ENCODE measurements at regions not wholly inside any gene's neighbourhood (a gene's known extent, or its start where the extent isn't known, plus 50 kb on each side); places are given as distances from the start of the nearest gene placed in this dataset.

GRCh38 chr17:74153456-74153810 lies 50.0 kb upstream of the RPL38 start:
- H3K9me3 Mint-ChIP-seq, result peaks cover 9% of the 10 kb centered on the region; the same call in 1 of the 2 replicates
- no peaks in the 10 kb centered on the region for H3K36me3 Mint-ChIP-seq
- peaks cover 14% of the 10 kb centered on the region for H3K4me1 Mint-ChIP-seq
- DNase-seq (ENCODE audit: low spot score) (no peak), ATAC-seq (no peak)
- ChIA-PET POLR2A (no interaction called here), CTCF (interaction anchor here (0.8 to 2.1 kb wide), 7 partner anchors 10 to 122 kb away, joined by 3 to 12 read pairs (median 8); no protein-coding TSS in a partner anchor)
- H3K4me3 Mint-ChIP-seq, result no peak overlapping the region
- no peak for TF ChIP-seq PRRX2 (CRISPR knock-in tag; IDR thresholded peaks at IDR 0.05)
- TF ChIP-seq ZNF317 (CRISPR knock-in tag; IDR thresholded peaks at IDR 0.05; ENCODE audit: borderline replicate concordance, low read depth), result no peak
- TF ChIP-seq ETV6 (CRISPR knock-in tag; IDR thresholded peaks at IDR 0.05), result no peak
- H3K27me3 Mint-ChIP-seq (ENCODE audit: low read depth), result no peaks in the 10 kb centered on the region; the same call in 1 of the 2 replicates
- H3K27ac Mint-ChIP-seq, result no peak overlapping the region
